ENCODE measurements at regions not wholly inside any gene's neighbourhood (a gene's known extent, or its start where the extent isn't known, plus 50 kb on each side); places are given as distances from the start of the nearest gene placed in this dataset.

DNA sequence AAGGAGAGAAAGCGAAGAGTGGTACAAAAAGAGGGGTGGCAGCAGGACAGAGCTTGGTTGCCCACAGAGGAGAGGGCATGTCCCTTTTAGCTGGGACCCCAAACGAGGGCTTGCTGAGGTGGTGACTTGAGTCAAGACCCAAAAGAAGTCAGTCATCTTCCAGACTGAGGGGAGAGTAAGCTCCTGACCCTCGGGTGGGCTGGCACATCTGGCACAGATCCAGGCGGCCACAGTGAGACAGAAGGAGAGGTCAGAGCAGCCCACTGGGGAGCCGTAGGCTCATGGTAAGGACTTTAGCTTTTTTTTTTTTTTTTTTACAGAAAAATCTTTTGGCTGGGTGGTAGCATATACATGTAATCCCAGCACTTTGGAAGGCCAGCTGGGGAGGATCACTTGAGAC, 77.9 kb upstream of the ST6GAL2 start:
- 75 to 84% (median 78%) methylated on average over 5 of the region's 5 CpGs for WGBS, 5 donors

DNA sequence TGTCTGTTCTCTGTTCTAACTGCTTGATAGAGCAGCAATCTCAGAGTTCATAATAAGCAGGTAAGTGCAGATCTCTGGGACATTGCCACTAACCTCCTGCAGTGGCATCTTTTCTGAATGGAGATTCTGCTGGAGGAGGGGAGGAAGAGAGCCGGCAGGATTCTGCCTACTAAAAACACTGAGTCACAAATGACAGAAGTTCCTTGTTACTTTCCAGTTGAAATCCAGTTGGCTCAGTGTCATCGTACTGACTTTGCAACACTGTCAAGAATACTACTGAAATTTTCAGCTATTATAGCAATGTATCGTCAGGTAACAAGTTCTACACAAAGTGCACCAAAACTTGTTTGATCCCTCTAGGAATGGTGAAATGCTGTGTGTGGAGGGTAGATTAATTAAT, 79.6 kb upstream of the ST6GAL2 start:
- no peaks in the 10 kb centered on the region for H3K4me1 ChIP-seq
- H3K27ac ChIP-seq: no peak overlapping the region
- no peak overlapping the region for H3K4me3 ChIP-seq
- H3K27me3 ChIP-seq: no peaks in the 10 kb centered on the region
- no peaks in the 10 kb centered on the region for H3K36me3 ChIP-seq
- TF ChIP-seq POLR2A (IDR thresholded peaks at IDR 0.05) (no peak), POLR2AphosphoS5 (IDR thresholded peaks at IDR 0.05) (no peak), EP300 (IDR thresholded peaks at IDR 0.05) (no peak)
- TF ChIP-seq, protein P1, sequence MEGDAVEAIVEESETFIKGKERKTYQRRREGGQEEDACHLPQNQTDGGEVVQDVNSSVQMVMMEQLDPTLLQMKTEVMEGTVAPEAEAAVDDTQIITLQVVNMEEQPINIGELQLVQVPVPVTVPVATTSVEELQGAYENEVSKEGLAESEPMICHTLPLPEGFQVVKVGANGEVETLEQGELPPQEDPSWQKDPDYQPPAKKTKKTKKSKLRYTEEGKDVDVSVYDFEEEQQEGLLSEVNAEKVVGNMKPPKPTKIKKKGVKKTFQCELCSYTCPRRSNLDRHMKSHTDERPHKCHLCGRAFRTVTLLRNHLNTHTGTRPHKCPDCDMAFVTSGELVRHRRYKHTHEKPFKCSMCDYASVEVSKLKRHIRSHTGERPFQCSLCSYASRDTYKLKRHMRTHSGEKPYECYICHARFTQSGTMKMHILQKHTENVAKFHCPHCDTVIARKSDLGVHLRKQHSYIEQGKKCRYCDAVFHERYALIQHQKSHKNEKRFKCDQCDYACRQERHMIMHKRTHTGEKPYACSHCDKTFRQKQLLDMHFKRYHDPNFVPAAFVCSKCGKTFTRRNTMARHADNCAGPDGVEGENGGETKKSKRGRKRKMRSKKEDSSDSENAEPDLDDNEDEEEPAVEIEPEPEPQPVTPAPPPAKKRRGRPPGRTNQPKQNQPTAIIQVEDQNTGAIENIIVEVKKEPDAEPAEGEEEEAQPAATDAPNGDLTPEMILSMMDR (IDR thresholded peaks at IDR 0.05): no peak
- no peaks in the 10 kb centered on the region for H3K9me3 ChIP-seq
- 75 to 86% (median 81%) methylated on average over 3 of the region's 3 CpGs for WGBS, 5 donors
- intact Hi-C loops (cut with DNase I; ENCODE audit: low total_unique reads): no loop called here
- DNase-seq: no peak

More for the DNA sequence above, 77.9 kb upstream of the ST6GAL2 start:
- Histone ChIP-seq H3K4me3 (no peak overlapping the region), H3K27ac (no peak overlapping the region), H3K4me1 (no peaks in the 10 kb centered on the region), H3K9me3 (no peaks in the 10 kb centered on the region), H3K27me3 (no peaks in the 10 kb centered on the region), H3K36me3 (no peaks in the 10 kb centered on the region)
- intact Hi-C loops (cut with DNase I; ENCODE audit: low total_unique reads): no loop called here
- DNase-seq: no peak
- no peak for TF ChIP-seq POLR2AphosphoS5 (IDR thresholded peaks at IDR 0.05)
- no peak for TF ChIP-seq EP300 (IDR thresholded peaks at IDR 0.05)
- no peak for TF ChIP-seq POLR2A (IDR thresholded peaks at IDR 0.05)
- TF ChIP-seq, protein P1 (IDR thresholded peaks at IDR 0.05): no peak

DNA sequence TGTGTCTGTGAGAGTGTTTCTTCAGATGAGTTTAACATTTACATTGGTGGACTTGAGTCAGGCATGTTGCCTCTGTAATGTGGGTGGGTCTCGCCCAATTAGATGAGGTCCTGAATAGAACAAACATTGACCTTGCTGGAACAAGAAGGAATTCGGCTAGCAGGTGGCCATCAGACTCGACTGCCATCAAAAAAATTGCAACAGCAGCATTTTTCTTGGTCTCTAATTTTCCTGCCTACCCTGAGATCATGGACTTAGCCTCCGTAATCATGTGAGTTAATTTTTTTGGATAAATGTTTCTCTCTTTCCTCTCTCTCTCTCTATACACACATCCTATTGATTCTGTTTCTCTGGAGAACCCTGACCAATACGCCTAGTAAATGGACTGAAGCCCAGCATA, 83.8 kb upstream of the ST6GAL2 start:
- H3K4me3 ChIP-seq: no peak overlapping the region
- H3K9me3 ChIP-seq: no peaks in the 10 kb centered on the region
- no peaks in the 10 kb centered on the region for H3K27me3 ChIP-seq
- DNase-seq: no peak
- WGBS, 5 donors: 84 to 92% (median 85%) methylated on average over 5 of the region's 5 CpGs
- no peak for TF ChIP-seq EP300 (IDR thresholded peaks at IDR 0.05)
- no peak for TF ChIP-seq POLR2A (IDR thresholded peaks at IDR 0.05)
- TF ChIP-seq, protein P1 (IDR thresholded peaks at IDR 0.05): no peak
- no peak for TF ChIP-seq POLR2AphosphoS5 (IDR thresholded peaks at IDR 0.05)
- no peaks in the 10 kb centered on the region for H3K36me3 ChIP-seq
- intact Hi-C loops (cut with DNase I; ENCODE audit: low total_unique reads): no loop called here
- no peaks in the 10 kb centered on the region for H3K4me1 ChIP-seq
- no peak overlapping the region for H3K27ac ChIP-seq

DNA sequence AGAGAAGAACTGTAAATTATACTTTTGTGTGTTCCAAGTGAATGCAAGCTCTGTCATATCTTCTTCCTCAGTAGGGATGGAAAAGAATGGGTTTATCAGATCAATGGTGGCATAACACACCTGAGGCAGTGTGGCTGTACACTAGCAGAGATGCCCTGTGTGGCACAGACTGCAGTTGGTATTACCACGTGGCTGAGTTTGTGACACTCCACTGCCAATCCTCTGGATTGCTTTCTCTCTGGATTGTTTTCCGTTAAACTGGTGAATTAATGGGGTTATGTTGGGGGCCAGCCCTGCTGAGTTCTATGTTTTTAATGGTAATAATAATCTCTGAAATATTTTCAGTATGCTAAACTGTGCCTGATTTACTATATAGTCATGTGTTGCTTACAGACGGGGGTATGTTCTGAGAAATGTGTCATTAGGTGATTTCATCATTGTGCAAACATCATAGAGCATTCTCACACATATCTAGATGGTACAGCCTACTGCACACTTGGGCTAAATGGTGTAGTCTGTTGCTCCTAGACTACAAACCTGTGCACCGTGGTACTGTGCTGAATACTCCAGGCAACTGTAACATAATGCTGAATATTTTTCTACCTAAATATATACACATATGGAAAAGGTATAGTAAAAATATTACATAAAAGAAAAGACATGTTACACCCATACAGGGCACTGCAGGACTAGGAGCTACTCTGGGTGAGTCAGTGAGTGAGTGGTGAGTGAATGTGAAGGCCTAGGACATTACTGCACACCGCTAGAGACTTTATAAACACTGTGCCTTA, 84.7 kb upstream of the ST6GAL2 start:
- Histone ChIP-seq H3K27ac (no peak overlapping the region), H3K27me3 (no peaks in the 10 kb centered on the region), H3K9me3 (no peaks in the 10 kb centered on the region), H3K4me1 (no peaks in the 10 kb centered on the region), H3K36me3 (no peaks in the 10 kb centered on the region), H3K4me3 (no peak overlapping the region)
- DNase-seq: no peak
- 65 to 80% (median 70%) methylated on average over 5 of the region's 5 CpGs for WGBS, 5 donors
- no peak for TF ChIP-seq POLR2A (IDR thresholded peaks at IDR 0.05)
- TF ChIP-seq EP300 (IDR thresholded peaks at IDR 0.05): no peak
- no peak for TF ChIP-seq POLR2AphosphoS5 (IDR thresholded peaks at IDR 0.05)
- TF ChIP-seq, protein P1 (IDR thresholded peaks at IDR 0.05): no peak
- intact Hi-C loops (cut with DNase I; ENCODE audit: low total_unique reads): no loop called here

Data from stomach (tissue), 8 donors.